22Rv1 (cell line): ENCODE measurements at regions not wholly inside any gene's neighbourhood (a gene's known extent, or its start where the extent isn't known, plus 50 kb on each side); places are given as distances from the start of the nearest gene placed in this dataset.

Source experiments
- ZFX ChIP-seq: fragments of 450-650 bp; IDR thresholded peaks from 2 replicates; pipeline ENCODE4 v1.6.1; 2017; ENCODE audit warnings: antibody characterized with exemption, borderline replicate concordance
- TF ChIP-seq, protein P1 (sequence below): fragments of 450-650 bp; IDR thresholded peaks from 2 replicates; pipeline ENCODE4 v1.5.1; 2017; ENCODE audit warnings: mild to moderate bottlenecking

DNA sequence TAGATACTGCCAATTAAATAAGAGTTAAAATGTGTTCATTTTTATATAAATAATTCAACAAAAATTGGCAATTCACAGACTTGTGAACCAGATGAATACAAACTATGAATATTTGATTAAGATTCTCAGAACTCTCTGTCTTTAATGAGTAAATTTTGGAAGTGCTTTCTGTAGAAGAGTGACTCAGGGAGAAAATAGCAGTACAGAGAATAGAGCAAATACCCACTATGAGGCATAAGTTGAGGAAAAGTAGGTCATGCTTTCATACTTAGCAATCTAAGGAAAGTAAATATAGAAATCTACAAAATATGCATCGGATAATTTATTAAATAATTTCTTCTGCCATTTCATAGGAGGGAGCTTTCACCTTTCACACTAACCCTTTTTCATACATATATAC, 117.7 kb upstream of the TMEM106B start:
- TF ChIP-seq, protein P1, sequence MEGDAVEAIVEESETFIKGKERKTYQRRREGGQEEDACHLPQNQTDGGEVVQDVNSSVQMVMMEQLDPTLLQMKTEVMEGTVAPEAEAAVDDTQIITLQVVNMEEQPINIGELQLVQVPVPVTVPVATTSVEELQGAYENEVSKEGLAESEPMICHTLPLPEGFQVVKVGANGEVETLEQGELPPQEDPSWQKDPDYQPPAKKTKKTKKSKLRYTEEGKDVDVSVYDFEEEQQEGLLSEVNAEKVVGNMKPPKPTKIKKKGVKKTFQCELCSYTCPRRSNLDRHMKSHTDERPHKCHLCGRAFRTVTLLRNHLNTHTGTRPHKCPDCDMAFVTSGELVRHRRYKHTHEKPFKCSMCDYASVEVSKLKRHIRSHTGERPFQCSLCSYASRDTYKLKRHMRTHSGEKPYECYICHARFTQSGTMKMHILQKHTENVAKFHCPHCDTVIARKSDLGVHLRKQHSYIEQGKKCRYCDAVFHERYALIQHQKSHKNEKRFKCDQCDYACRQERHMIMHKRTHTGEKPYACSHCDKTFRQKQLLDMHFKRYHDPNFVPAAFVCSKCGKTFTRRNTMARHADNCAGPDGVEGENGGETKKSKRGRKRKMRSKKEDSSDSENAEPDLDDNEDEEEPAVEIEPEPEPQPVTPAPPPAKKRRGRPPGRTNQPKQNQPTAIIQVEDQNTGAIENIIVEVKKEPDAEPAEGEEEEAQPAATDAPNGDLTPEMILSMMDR: no peak
- TF ChIP-seq ZFX: no peak
